Large intestine (tissue), 3 donors: ENCODE measurements at regions not wholly inside any gene's neighbourhood (a gene's known extent, or its start where the extent isn't known, plus 50 kb on each side); places are given as distances from the start of the nearest gene placed in this dataset.

Experiments used
- DNase-seq, 2 donors: peaks; one replicate each; pipeline versions ENCODE4 v3.0.0 to v3.0.0-alpha.2; 2013
- H3K27ac ChIP-seq: one replicate; pipeline ENCODE4 v1.5.1; 2013; ENCODE audit warnings: low read length
- H3K27me3 ChIP-seq: 2 replicates; pipeline ENCODE4 v1.6.1; 2013; ENCODE audit warnings: low read length; ENCODE audit not compliant: control insufficient read depth, insufficient read depth
- H3K36me3 ChIP-seq: 2 replicates; pipeline ENCODE4 v1.6.1; 2013; ENCODE audit warnings: low read length; ENCODE audit not compliant: control insufficient read depth, insufficient read depth
- H3K4me1 ChIP-seq: one replicate; pipeline ENCODE4 v1.6.1; 2013; ENCODE audit warnings: low read length; ENCODE audit not compliant: control insufficient read depth, insufficient read depth
- H3K4me3 ChIP-seq: one replicate; pipeline ENCODE4 v1.5.1; 2013; ENCODE audit warnings: low read length
- H3K9me3 ChIP-seq: one replicate; pipeline ENCODE4 v1.6.1; 2013; ENCODE audit warnings: mild to moderate bottlenecking, low read depth, low read length, moderate library complexity; ENCODE audit not compliant: control insufficient read depth
- WGBS: methylation state at CpG from one replicate; pipeline ENCODE4 v1.1.5; 2013; ENCODE audit warnings: low lambda C conversion rate; ENCODE audit not compliant: insufficient coverage; 5-methylcytosine and 5-hydroxymethylcytosine counted together

DNA sequence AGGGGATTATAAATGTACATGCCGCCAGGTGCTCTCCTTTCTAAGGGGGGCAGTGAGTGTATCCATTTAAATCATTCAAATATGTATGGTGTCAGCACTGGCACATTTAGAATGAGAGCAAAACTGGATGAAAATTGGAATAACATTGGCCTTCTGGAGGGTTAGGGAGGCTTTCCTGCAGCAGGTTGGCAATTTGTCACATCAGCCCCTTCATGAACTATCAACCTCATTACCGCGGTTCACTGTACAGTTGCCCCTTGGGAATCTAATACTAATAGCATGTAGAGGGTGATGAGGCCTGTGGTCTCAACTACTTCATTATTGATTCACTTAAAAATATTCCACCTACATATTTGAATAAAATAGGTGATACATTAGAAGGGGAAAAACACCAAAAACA, 117.9 kb downstream of the PDHA2 start:
- Histone ChIP-seq H3K4me3 (no peak overlapping the region), H3K36me3 (no peaks in the 10 kb centered on the region), H3K27ac (no peak overlapping the region), H3K4me1 (no peaks in the 10 kb centered on the region), H3K27me3 (no peaks in the 10 kb centered on the region), H3K9me3 (no peaks in the 10 kb centered on the region)
- WGBS, result no CpG with 5 or more reads among the region's 3 CpGs
- DNase-seq, result no peak

- Histone ChIP-seq H3K27ac (no peak overlapping the region), H3K36me3 (no peaks in the 10 kb centered on the region), H3K27me3 (no peaks in the 10 kb centered on the region), H3K9me3 (no peaks in the 10 kb centered on the region), H3K4me1 (no peaks in the 10 kb centered on the region), H3K4me3 (no peak overlapping the region)
- DNase-seq, result no peak
- 83% methylated on average over 1 of the region's 2 CpGs for WGBS
Measured at GRCh38 chr4:95959182-95959581, 119.3 kb downstream of the PDHA2 start.

GRCh38 chr4:95959633-95960032, 119.7 kb downstream of the PDHA2 start:
- no peaks in the 10 kb centered on the region for H3K27me3 ChIP-seq
- 86% methylated on average over 1 of the region's 2 CpGs for WGBS

GRCh38 chr4:95963456-95963855, 123.6 kb downstream of the PDHA2 start:
- Histone ChIP-seq H3K27me3 (no peaks in the 10 kb centered on the region), H3K9me3 (no peaks in the 10 kb centered on the region)
- WGBS, result no CpG with 5 or more reads among the region's 3 CpGs

More at GRCh38 chr4:95959633-95960032, 119.7 kb downstream of the PDHA2 start:
- no peak for DNase-seq
- Histone ChIP-seq H3K27ac (no peak overlapping the region), H3K36me3 (no peaks in the 10 kb centered on the region), H3K9me3 (no peaks in the 10 kb centered on the region), H3K4me1 (no peaks in the 10 kb centered on the region), H3K4me3 (no peak overlapping the region)

GRCh38 chr4:95979961-95980876, 140.3 kb downstream of the PDHA2 start:
- Histone ChIP-seq H3K9me3 (peaks cover 18% of the 10 kb centered on the region), H3K4me1 (no peaks in the 10 kb centered on the region), H3K4me3 (no peak overlapping the region), H3K27me3 (no peaks in the 10 kb centered on the region), H3K27ac (no peak overlapping the region), H3K36me3 (no peaks in the 10 kb centered on the region)
- WGBS, result no CpG with 5 or more reads among the region's 13 CpGs
- no peak for DNase-seq

More at GRCh38 chr4:95963456-95963855, 123.6 kb downstream of the PDHA2 start:
- H3K27ac ChIP-seq, result no peak overlapping the region
- no peaks in the 10 kb centered on the region for H3K36me3 ChIP-seq
- no peak overlapping the region for H3K4me3 ChIP-seq
- DNase-seq, result no peak
- H3K4me1 ChIP-seq, result no peaks in the 10 kb centered on the region

GRCh38 chr4:95980877-95981360, 141.0 kb downstream of the PDHA2 start:
- Histone ChIP-seq H3K27ac (no peak overlapping the region), H3K9me3 (peaks cover 18% of the 10 kb centered on the region), H3K36me3 (no peaks in the 10 kb centered on the region), H3K27me3 (no peaks in the 10 kb centered on the region), H3K4me3 (no peak overlapping the region), H3K4me1 (no peaks in the 10 kb centered on the region)
- DNase-seq, result no peak
- WGBS, result no CpG with 5 or more reads among the region's 3 CpGs

DNA sequence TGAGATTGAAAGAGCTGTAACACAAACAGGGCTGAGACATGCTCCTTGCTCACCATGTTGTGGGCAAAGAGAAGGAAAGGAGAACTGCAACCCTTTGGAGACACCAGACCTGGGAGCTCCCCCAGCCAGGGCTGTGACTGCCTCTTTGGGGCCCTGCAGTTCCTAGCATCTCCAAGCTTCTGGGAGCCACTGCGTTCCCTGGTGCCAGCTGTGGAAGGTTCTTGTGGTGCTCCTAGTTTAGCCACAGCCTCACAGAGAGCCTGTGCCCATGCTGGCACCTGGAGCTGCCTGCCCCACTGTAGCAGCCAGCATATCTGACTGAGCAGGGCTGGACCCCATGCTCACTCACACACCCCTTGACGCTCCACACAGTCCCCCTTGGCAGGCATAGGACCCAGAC, 141.7 kb downstream of the PDHA2 start:
- DNase-seq, result no peak
- Histone ChIP-seq H3K27ac (no peak overlapping the region), H3K4me3 (no peak overlapping the region), H3K9me3 (peaks cover 18% of the 10 kb centered on the region), H3K36me3 (no peaks in the 10 kb centered on the region), H3K4me1 (no peaks in the 10 kb centered on the region), H3K27me3 (no peaks in the 10 kb centered on the region)
- no CpG with 5 or more reads among the region's 2 CpGs for WGBS

- Histone ChIP-seq H3K4me3 (no peak overlapping the region), H3K36me3 (no peaks in the 10 kb centered on the region), H3K9me3 (peaks cover 18% of the 10 kb centered on the region), H3K27me3 (no peaks in the 10 kb centered on the region), H3K27ac (no peak overlapping the region), H3K4me1 (no peaks in the 10 kb centered on the region)
- no peak for DNase-seq
- WGBS, result 100% methylated on average over 1 of the region's 1 CpG
Measured at GRCh38 chr4:95982516-95982915, 142.6 kb downstream of the PDHA2 start.

GRCh38 chr4:95984081-95984480, 144.2 kb downstream of the PDHA2 start:
- Histone ChIP-seq H3K27me3 (no peaks in the 10 kb centered on the region), H3K4me3 (no peak overlapping the region), H3K9me3 (peaks cover 18% of the 10 kb centered on the region), H3K27ac (no peak overlapping the region), H3K4me1 (no peaks in the 10 kb centered on the region), H3K36me3 (no peaks in the 10 kb centered on the region)
- no peak for DNase-seq
- WGBS, result no CpG with 5 or more reads among the region's 6 CpGs

GRCh38 chr4:95985051-95985450, 145.2 kb downstream of the PDHA2 start:
- 100% methylated on average over 1 of the region's 4 CpGs for whole genome bisulfite sequencing

More at GRCh38 chr4:95985051-95985450, 145.2 kb downstream of the PDHA2 start:
- Histone ChIP-seq H3K36me3 (no peaks in the 10 kb centered on the region), H3K4me1 (no peaks in the 10 kb centered on the region), H3K4me3 (no peak overlapping the region), H3K9me3 (peaks cover 13% of the 10 kb centered on the region), H3K27ac (no peak overlapping the region), H3K27me3 (no peaks in the 10 kb centered on the region)
- no peak for DNase-seq
